NOMO-1 treated with DMSO at 0.1 percent for 48 hours (cell line): ENCODE measurements at regions not wholly inside any gene's neighbourhood (a gene's known extent, or its start where the extent isn't known, plus 50 kb on each side); places are given as distances from the start of the nearest gene placed in this dataset.

Experiments
- DNase-seq: peaks from one replicate; lab custom pipeline; 2025; ENCODE audit not compliant: unreplicated experiment; lab: John Stamatoyannopoulos, UW

DNA sequence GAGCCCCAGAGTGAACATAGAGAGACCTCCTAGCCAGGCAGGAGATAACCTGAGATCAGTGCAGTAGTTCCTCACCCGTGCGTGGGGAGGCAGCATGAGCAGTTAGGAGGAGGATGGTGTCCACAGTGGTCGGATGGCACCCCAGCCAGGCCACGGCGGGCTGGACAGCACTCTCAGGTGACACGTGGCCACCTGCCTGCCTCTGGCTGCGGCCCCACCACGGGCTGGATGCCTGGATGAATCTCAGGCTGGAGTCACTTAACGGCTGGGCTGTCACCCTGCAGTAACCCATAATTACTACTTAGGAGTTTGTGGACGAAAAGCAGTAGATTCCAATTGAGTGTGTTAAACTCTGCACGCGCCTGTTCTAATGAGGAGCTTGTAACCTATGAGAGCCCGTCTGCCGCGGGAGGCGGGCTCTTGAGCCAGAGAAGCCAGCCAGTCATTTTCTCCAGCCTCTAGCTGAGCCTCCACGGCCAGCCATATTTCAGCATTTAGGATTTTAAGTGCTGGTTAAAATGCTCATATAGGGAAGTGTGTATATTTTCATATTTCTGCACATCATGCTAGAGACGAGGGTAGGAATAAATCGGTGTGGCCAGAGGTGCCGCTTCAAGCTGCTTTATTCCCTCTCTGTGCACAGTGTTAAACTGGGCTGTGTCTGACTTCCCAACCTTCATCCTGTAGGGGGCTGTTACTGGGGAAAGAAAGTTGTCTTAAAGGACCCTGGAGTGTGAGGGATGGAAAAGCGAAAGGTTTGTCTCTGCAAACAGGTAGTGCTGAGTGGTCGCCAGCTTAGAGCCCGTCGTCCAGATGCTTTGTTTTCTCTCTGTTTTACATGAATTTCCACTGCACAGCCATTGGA lies 144.0 kb downstream of the GLI2 start:
- no peak for DNase-seq

DNA sequence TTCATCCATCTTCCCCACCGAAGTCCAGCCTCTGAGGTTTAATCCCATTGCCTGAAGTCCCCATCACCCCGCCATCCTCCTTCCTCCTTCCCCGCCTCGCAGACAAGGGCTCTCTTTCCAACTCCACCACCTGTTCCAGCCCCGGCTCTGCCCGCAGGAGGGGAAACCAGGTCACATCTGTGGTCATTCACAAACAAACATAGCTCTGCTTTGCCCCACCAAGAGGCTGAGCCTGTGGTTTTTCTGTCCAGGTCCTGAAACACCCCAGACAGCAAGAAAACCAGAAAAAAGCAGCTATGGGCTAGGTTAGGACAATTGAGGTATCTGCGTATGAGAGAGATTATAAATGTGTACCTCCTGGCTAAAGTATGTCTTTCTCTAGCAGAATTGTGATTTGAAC lies 144.7 kb downstream of the GLI2 start:
- DNase-seq, result no peak

DNA sequence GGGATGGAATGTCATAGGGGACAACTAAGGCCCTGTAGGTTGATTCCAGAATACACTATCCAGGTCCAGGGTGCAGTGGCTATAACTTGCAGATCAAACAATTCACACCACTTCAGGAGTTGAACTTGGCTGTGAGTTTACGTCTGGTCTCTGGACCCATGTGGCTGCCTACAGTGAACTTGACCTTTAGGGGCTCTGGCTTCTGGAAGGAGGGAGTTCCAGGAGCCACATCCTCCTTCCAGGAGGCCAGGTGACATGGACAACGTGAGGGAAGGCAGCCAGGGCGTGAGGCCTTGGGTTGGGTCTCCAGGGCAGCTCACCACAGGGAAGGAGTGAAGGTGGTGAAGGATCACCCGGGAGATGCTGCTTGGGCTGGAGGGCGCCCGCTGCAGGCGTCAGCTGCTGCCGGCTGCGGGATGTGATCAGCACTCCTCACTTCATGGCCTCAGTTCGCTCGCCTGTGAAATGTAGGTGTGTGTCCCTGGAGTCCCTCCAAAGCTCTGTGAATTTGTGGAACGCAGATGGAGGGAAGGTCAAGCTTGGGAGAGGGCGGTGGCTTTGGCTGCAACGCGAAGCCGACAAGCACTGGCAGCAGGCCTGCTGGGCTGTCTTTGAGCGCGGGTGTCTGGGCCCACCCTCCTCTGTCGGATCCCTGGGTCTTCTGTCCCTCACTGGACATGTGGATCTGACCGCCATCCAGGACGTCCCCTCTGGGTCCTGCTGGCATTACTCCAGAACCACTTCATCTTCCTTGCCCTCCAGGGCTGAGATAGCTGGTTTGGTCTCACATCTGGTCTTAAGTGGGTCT lies 146.5 kb downstream of the GLI2 start:
- no peak for DNase-seq

DNA sequence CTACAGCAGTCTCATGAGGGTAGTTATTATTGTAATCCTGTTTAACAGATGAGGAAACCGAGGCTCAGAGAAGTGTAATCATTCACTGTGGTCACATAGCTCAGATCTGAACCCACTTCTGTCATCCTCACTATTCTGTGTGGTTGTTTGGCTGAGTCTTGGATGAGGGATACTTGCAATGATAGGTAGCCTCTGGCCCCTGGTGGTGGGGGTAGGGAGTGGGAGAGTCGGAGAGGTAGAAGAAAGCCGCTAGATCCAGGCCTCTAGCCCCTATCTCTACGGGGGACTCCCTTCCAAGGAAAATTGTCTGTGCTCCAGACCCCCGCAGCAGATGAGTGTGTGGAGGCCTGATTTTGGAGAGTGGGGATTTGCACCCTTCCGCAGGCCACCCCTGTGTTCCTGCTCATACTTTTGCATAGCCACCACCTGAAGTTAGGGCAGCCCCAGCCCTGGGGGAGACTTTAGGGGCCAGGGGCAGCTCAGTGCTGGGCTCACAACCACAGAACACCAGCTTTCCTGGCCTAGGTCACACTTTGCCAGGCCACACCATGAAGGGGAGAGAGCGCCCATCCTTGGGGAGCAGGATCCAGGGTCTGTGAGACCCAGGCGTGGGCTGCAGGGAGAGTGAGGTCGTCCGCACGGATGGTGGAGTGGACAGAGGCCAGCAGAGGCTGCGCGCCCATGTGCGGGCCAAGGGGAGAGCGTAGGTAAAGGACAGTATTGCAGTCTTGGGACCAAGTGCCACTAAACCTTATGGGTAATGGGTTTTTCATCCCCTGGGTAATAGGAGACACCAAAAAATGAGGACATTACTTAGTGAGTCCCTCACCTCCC lies 148.2 kb downstream of the GLI2 start:
- no peak for DNase-seq

DNA sequence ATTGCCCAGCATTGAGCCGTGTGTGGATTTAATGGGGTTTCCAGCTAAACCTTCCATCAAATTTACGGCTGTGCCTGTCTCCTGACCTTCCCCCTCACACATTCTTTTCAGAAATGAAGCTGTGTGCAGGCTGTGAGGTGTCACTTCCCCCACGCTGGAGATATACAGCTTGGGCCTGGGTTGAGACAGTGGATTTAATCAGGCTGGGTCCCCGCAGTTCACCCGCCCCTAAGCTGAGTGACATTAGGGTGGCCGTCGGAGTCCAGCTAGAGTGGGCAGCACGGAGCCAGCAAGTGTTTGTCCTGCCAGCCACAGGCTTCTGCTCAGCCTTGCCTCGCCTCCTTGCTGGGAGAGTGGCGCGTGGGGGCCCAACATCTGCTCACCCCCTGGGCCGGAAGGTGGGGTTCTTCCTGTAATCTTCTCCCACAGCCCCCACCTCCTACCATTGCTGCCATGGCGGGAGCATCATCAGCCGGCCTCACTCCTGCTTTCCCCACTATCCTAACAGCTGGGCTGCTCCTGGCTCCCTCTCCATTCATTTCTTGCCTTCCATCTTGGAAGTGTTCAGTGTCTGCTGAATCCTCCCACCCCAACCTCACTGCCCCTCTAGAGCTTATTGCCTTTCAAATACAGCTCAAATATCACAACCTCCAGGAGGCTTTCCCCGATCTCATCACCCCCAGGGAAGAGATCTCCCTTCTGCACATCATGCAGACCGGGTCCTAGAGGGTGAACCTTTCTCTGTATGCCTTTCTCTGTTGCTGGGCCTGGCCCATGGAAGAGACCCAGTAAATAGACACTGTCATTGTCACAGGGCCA lies 149.0 kb downstream of the GLI2 start:
- no peak for DNase-seq

DNA sequence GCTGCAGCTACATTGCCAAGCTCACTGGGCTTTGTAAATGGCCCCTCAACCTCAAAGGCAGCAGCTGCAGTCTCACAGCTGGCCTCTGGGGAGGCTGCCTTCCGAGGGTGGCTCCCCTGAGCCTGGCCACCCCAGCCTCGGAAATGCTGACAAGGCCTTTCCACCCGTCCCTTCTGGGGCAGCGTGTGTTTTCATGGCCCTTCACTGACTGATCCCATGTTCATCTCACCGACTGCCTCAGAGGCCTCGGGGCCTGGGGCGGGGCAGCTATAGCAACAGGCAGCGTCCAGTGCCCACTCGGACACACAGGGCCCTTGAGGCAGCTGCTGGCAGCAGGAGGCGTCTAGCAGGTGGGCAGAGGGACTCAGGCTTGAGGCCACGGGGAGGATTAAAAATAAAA lies 149.7 kb downstream of the GLI2 start:
- no peak for DNase-seq

DNA sequence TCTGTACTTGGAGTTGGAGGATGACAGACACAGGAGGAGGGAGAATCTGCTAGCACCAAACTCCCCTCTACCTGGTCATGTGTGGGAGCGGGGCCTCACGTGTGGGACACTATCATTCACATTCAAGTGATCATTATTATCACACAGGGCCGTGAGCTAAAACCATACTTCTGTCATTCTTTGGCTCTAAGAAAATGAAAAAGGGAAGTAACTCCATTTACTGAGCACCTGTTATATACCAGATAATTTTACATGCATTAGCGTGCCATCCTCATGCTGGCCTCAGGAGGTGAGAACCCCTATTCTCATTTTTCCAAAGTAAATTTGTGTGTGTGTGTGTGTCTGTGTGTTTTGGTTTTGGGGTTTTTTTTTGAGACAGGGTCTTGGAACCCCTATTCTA lies 150.1 kb downstream of the GLI2 start:
- no peak for DNase-seq

DNA sequence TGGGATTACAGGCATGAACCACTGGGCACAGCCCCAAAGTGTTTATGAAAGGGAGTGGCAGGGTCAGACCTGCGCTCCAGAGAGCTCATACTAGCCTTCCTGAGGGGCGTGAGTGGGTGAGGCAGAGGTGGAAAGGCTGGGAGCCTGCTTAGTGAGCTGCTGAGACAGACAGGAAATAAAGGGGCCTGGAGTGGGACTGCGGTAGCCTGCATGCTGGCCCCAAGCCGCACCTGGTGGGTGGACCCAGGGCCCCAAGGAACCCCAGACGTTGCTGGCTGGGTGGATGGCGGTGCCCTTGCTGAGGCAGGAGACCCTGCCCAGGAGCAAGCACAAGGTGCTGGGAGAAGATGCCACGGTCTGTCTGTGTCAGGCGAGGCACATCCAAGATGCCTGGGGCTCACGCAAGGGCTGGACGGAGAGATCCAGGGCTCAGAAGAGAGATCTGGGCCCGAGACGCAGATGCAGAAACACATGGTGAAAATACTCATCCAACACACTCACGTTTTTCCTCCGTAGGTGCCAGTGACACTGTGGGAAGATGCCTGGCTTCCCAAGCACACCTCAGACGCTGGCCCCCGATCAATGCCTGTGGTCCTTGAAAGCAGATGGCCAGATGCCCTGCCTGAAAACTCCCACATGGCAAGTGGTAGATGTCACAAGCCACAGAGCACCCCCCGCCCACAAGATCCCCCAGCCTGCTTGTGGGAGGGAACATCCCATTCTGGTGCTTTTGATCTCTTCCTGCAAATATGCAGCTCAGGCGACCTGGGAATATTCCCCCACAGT lies 151.1 kb downstream of the GLI2 start:
- DNase-seq, result no peak

DNA sequence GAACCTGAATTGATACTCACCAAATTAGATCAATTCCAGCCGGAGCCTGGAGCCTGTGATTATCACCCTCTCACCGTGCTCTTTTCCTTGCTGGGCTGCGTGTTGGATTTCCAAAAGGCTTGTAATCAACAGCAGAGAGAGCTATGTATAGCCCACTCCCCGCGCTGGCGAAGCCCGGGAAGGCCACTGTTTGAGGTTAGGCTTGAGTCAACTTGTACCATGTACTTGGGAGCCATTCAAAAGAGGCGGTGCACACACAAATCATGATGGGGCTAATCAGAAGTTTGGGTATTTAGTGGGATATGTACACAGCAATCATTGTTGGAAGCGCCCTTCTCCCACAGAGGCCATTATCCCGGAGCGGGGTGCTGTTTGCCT lies 151.6 kb downstream of the GLI2 start:
- DNase-seq, result no peak

DNA sequence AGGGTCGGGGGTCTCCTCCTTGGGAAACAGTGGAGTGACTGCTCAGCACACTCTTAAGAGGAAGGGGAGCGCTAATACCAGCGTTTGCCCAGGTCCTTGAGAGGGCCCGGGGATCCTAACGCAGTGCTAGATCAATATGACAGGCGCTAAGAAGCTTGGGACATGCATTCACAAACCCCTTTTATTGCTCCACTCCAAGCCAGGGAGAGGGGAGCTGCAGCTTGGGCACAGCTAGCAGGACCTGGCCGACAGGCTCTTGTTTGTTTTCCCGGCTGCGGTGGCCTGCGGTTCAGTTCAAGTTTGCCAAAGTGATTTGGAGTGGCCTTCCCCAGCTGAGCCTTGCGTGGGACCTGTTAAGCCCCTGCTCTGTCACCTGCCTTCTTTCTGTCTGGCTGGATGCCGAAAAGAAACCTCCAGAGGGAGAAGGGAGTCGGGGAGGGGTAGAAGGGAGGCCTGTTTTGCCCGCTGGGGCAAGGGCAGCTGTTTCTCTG lies 152.1 kb downstream of the GLI2 start:
- no peak for DNase-seq

DNA sequence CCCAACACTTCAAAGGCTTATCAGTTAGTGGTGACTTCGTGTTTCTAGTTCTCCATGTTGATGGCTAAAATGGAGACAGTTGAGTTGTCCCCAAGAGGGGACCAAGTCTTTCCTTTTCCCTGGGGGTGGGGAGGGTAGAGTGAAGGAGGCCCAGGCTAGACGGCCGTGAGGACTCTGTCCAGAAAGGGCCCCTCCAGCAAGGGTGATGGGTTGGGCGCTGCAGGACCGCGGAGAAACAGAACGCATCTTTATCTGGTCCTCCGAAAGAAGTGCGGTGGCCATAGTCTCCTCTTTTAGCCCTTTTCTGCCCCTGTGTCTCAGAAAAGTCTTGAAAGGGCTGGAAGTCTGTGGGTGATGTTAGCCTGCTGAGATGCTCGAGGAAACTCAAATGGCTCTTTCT lies 153.2 kb downstream of the GLI2 start:
- no peak for DNase-seq

DNA sequence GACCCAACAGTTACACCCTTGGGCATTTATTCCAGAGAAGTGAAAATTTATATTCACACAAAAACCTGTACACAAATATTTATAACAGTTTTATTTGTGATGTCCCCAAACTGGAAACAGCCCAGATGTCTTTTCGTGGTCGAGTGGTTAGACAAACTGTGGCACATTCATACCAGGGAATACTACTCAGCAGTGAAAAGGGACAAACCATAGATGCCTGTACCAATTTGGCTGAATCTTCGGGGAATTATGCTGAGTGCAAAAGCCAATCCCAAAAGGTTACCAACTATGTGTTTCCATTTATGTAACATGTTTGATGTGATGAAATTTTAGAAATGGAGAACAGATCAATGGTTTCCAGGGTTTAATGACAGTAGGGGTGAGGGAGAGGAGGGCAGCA lies 154.3 kb downstream of the GLI2 start:
- DNase-seq, result no peak

DNA sequence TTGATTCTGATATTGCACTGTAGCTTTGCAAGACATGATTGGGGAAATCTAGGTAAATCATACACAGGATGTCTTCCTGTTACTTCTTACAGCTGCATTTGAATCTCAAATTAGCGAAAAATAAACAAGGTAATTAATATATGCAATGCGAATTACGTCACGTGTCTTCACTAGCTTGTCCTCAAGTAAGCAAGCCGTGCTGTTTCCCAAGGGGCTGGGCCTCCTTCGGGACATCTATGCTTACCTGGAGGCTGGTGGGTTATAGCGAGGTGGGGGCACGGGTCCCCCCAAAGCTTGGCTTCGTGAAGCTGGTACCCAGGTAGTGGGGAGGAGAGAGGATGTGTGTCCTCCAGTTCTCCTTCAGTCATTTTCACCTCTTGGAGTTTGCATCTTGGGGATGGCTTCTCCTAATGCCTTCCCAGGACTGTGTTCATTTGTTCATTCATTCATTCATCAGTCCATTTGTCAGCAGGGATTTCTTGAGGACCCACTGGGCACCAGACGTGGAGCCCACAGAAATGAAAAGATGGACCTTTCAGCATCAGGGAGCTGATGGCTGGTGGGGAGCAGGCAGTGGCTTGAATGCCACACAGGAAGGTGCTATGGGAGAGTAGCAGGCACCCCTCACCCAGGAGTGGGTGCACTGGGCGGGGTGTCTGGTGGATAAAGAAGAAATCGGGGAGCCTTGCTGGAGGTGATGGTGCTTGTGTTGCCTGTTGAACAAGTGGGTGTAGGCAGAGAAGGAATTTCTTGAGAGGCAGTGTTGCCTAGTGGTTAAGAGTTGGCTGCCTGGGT lies 155.1 kb downstream of the GLI2 start:
- no peak for DNase-seq

DNA sequence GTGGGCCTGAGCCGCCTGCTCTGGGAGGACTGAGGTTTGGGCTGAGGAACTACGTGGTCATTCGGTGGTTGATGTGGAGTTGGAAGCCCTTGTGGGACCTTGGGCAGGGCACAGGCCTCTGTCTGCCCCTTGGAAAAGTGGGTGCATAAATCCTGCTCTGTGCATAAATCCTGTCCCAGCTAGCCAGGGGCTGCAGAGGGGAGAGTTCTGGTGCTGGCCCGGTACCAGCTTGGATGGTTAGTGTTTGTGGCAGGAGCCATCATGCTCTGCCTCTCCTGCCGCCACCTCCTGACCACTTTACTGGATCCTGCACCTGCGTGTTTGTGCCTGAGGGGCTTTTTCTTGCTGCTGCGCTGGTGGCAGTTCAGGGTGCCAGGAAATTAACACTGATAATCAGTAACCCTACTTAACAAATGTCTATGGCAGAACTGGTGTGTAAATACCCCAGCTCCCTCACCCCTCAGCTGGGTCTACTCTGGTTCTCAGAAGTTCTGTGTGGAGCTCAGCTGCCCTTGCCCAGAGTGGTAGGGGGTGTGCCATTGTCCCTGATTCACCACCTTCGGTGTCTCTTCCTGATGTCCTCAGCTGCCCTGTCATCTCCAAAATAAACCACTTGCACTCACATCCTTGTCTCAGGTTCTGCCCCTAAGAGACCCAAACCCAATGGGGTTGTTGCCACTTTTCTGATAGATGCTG lies 156.8 kb downstream of the GLI2 start:
- no peak for DNase-seq

DNA sequence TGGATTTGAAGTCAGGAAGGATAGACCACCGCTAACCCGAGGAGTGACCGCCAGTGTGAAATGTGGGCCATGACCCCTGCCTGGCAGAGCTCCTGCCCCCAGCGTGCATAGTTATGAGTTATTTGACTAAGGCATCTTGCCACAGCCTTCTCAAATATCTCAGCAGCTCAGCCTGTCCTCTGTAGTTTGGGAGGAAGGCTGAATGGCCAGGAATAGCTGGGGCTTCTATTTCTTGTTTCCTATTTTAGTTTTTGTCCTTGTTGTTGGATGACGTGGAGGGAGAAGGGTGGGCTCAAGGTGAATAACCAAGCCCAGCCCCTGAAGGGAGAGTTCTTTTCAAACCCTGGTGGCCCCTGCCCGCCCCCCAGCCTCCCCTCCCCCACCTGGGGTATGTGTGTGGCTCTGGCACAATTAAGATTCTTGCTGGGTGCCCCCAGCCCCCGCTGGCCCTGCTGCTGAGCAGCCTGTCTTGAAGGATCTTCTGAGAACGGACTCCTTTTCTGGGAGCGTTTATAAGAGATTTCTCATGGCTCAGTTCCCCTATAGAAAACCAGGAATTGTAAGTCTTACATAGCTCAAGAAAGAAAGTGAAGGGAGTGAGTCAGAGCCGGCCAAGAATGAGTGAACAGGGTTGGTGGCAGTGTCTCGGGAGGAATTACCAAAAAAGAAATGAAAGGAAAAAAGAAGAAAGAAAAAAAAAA lies 157.4 kb downstream of the GLI2 start:
- DNase-seq, result no peak

DNA sequence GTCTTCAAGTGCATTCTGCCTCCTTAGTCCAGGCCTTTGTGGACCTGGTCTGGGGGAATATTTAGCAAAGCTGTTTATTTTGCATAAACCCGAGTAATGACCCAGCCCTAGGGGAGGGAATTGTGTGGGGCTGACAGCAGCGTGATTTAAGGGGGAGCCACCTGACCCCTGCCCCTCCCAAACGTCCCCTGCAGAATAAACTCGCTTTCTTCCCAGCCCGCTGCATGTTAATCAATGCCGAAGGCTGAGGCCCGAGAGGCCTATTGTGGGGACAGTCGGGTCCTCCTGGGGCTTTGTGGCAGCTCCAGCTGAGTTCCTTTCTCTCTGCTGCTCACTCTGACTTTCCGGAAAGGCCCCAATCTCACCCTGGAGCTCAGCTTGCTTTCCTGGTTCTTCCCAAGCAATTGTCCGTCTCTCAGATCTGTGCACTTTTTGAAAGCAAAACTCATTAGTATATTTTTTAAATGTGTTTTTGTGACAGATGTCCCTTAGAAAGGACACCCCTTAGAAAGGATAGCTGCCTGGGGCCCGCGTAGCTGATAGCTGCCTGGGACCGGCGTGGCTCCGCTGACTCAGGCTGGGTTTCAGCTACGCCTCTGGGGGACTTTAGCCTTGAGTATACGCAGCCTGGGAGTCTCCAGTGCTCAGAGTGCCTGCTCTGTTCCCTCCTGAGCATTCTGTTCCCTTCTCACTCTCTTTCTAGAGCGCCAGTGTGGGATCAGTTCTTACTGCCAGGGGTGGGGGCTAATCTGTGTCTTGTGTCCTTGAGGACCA lies 158.3 kb downstream of the GLI2 start:
- no peak for DNase-seq

DNA sequence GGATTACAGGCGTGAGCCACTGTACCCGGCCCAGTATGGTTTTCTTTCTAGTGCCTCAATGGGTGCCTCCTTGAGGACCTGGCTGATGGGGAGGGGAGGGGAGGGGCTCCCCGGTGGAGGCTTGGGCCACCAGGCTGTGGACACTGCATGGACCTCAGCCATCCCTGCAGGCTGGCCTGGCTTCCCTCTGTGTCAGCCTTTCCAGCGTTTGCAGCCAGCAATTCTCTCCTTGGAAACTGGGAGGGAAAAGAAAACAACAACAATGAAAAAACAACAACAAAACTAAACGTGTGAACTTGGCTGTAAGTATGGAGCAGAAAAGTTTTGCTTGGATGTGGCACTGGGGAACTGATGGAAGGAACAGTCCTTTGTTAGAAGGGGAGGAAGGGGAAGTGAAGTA lies 159.3 kb downstream of the GLI2 start:
- DNase-seq, result no peak
